ENCODE measurements at regions not wholly inside any gene's neighbourhood (a gene's known extent, or its start where the extent isn't known, plus 50 kb on each side); places are given as distances from the start of the nearest gene placed in this dataset.

DNA sequence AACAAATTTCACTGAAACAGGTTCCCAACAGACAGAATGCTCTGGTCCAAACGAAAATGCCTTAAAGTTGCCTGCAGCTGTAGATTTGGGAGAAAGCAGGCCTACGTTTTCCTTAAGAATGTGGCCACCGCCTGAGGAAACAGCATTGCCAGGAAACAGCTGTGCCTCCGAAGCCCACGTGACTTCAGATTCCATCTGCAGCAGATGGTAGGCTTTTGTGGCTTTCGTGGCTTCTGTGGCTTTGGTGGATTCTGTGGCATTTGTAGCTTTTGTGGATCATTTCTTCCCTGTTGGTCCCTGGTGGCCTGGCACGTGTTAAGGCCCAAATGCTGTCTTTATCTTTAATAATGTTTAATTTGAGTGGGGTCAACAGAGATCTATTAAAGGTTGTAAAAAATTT is 222.9 kb downstream of the TTLL2 start:
- ChIA-PET POLR2A (no interaction called here), CTCF (ENCODE audit: low intra/inter-chr PET ratio, low total read pairs) (no interaction called here)
- TF ChIP-seq REXO4 (CRISPR knock-in tag; IDR thresholded peaks at IDR 0.05; ENCODE audit: borderline replicate concordance) (no peak), KAT8 (CRISPR knock-in tag; IDR thresholded peaks at IDR 0.05) (no peak), ZFP82 (CRISPR knock-in tag; IDR thresholded peaks at IDR 0.05; ENCODE audit: borderline replicate concordance) (no peak), RBM22 (optimal IDR thresholded peaks at IDR 0.05; ENCODE audit: low read length) (no peak), JUNB (CRISPR knock-in tag; IDR thresholded peaks at IDR 0.05; ENCODE audit: borderline replicate concordance) (no peak), ZMYM3 (CRISPR knock-in tag; IDR thresholded peaks at IDR 0.05) (no peak)
- TF ChIP-seq, protein P1, sequence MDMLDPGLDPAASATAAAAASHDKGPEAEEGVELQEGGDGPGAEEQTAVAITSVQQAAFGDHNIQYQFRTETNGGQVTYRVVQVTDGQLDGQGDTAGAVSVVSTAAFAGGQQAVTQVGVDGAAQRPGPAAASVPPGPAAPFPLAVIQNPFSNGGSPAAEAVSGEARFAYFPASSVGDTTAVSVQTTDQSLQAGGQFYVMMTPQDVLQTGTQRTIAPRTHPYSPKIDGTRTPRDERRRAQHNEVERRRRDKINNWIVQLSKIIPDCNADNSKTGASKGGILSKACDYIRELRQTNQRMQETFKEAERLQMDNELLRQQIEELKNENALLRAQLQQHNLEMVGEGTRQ (IDR thresholded peaks at IDR 0.05; ENCODE audit: low read depth, low read length), result 0 out of 2 replicates have a peak, but pooled peaks have one; percentile 31
- TF ChIP-seq, protein P1 (CRISPR knock-in tag; IDR thresholded peaks at IDR 0.05; ENCODE audit: borderline replicate concordance), result no peak; the same call in 1 of the 2 replicates
- TF ChIP-seq, protein P2, sequence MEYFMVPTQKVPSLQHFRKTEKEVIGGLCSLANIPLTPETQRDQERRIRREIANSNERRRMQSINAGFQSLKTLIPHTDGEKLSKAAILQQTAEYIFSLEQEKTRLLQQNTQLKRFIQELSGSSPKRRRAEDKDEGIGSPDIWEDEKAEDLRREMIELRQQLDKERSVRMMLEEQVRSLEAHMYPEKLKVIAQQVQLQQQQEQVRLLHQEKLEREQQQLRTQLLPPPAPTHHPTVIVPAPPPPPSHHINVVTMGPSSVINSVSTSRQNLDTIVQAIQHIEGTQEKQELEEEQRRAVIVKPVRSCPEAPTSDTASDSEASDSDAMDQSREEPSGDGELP (IDR thresholded peaks at IDR 0.05; ENCODE audit: borderline replicate concordance, low read depth), result 0 out of 2 replicates have a peak, but pooled peaks have one; percentile 36
- Histone ChIP-seq H3K4me3 (replicated peaks in 1 of 3; ENCODE audit: insufficient read depth in 1 of 3, low read depth in 2 of 3, low read length in 3 of 3) (no peak overlapping the region), H2AFZ (ENCODE audit: low read length) (no peak overlapping the region), H3K36me3 (replicated peaks in 1 of 2; ENCODE audit: control insufficient read depth in 1 of 2, insufficient read depth in 2 of 2, low read length in 2 of 2) (no peaks in the 10 kb centered on the region), H3K9me3 (ENCODE audit: low read length) (no peaks in the 10 kb centered on the region), H4K20me1 (ENCODE audit: insufficient read depth, low read length) (no peaks in the 10 kb centered on the region), H3K4me1 (ENCODE audit: insufficient read depth, low read length) (peaks cover 37% of the 10 kb centered on the region), H3K27me3 (ENCODE audit: control insufficient read depth in 1 of 2, insufficient read depth in 2 of 2, low read length in 2 of 2) (peaks cover 5 to 17% of the 10 kb centered on the region in 2 experiments; a peak in 4 of 5 replicates), H3K79me2 (ENCODE audit: insufficient read depth, low read length) (no peaks in the 10 kb centered on the region), H3K9ac (ENCODE audit: insufficient read depth, low read depth, low read length) (no peak overlapping the region), H3K4me2 (ENCODE audit: low read depth, low read length) (no peak overlapping the region), H3K27ac (ENCODE audit: extremely low read length, insufficient read depth, low read length) (no peak overlapping the region)
- intact Hi-C loops (cut with micrococcal nuclease; ENCODE audit: unreplicated experiment) (no loop called here), in situ Hi-C loops (cut with HindIII; ENCODE audit: extremely low pct_ligation_motif_present, low pct_unique_long_range_greater_than_20kb) (no loop called here)
- WGBS (ENCODE audit: low lambda C conversion rate), result 33% methylated on average over 7 of the region's 7 CpGs
- BruUV-seq (replicated peaks), result no TSS peak
- DNase-seq (ENCODE audit: low spot score), result no peak
- no peak for ATAC-seq
- FAIRE-seq, result no peak
